ENCODE measurements at regions not wholly inside any gene's neighbourhood (a gene's known extent, or its start where the extent isn't known, plus 50 kb on each side); places are given as distances from the start of the nearest gene placed in this dataset.

DNA sequence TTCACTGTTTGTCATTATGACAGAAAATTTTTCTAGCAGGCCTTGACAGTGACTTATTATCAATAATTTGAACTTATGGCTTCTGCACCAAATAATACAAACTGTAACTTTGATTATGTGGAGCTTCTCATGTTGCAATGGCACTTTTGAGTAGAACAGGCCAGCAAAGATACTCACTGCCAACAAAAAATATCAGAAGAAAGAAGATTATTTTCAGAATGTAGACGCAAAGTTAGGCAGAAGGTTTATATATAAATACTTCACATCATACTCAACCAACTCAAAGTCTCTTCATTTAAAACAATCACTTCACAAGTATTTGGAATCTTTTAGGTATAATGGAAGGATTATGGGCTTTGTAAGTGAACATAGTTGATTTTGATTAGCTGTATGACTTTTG lies 893.0 kb downstream of the ROBO2 start:
- TF ChIP-seq CTCF (IDR thresholded peaks at IDR 0.05 in 8 of 11, conservative IDR thresholded peaks at IDR 0.05 in 3 of 11) (no peak), POLR2A (IDR thresholded peaks at IDR 0.05) (no peak), POLR2AphosphoS5 (IDR thresholded peaks at IDR 0.05) (no peak)
